Mesenchymal stem cell (in vitro differentiated cells and primary cell): ENCODE measurements at regions not wholly inside any gene's neighbourhood (a gene's known extent, or its start where the extent isn't known, plus 50 kb on each side); places are given as distances from the start of the nearest gene placed in this dataset.
"Not testable (repeated sequence)": the region's sequence is repeated elsewhere in the genome, so short reads cannot be mapped to it uniquely, and the experiment has no call there.

Source experiments
- DNase-seq: peaks from one replicate; pipeline ENCODE4 v3.0.0-alpha.2; 2013
- H2AFZ ChIP-seq: one replicate; pipeline ENCODE4 v1.6.1; 2013; ENCODE audit warnings: low read depth, mild to moderate bottlenecking, control low read depth, inconsistent platforms, low read length, moderate library complexity
- H2AK5ac ChIP-seq: 2 replicates; pipeline ENCODE4 v1.6.1; 2013; ENCODE audit warnings: low read length, moderate library complexity, mild to moderate bottlenecking, inconsistent platforms; ENCODE audit not compliant: severe bottlenecking
- H2BK120ac ChIP-seq: one replicate; pipeline ENCODE4 v1.6.1; 2013; ENCODE audit warnings: low read depth, mild to moderate bottlenecking, inconsistent platforms, low read length, moderate library complexity
- H2BK12ac ChIP-seq, 2 experiments: one replicate each; pipeline ENCODE4 v1.6.1; 2013; ENCODE audit warnings: inconsistent platforms in 2 of 2, low read length in 2 of 2, mild to moderate bottlenecking in 2 of 2, moderate library complexity in 2 of 2, control low read depth in 1 of 2
- H2BK15ac ChIP-seq: one replicate; pipeline ENCODE4 v1.6.1; 2013; ENCODE audit warnings: mild to moderate bottlenecking, low read depth, inconsistent platforms; ENCODE audit not compliant: poor library complexity, severe bottlenecking
- H2BK5ac ChIP-seq: 2 replicates; pipeline ENCODE4 v1.6.1; 2013; ENCODE audit warnings: low read depth, mild to moderate bottlenecking, low read length, control low read depth, inconsistent platforms; ENCODE audit not compliant: poor library complexity, severe bottlenecking
- H3K14ac ChIP-seq, 2 experiments: one replicate each; pipeline ENCODE4 v1.6.1; 2013; ENCODE audit warnings: inconsistent platforms in 2 of 2, low read length in 2 of 2, control low read depth in 1 of 2, mild to moderate bottlenecking in 1 of 2, moderate library complexity in 1 of 2
- H3K18ac ChIP-seq, 2 experiments: one replicate each; pipeline ENCODE4 v1.6.1; 2013; ENCODE audit warnings: inconsistent platforms in 2 of 2, low read length in 2 of 2, control low read depth in 1 of 2, low read depth in 1 of 2, mild to moderate bottlenecking in 1 of 2
- H3K23ac ChIP-seq, 2 experiments: one replicate each; pipeline ENCODE4 v1.6.1; 2013; ENCODE audit warnings: inconsistent platforms in 2 of 2, low read length in 2 of 2, mild to moderate bottlenecking in 2 of 2, moderate library complexity in 2 of 2, control low read depth in 1 of 2
- H3K27ac ChIP-seq: 2 replicates; pipeline ENCODE4 v1.5.1; 2013; ENCODE audit warnings: mild to moderate bottlenecking, moderate library complexity, low read length, control low read depth, inconsistent platforms; ENCODE audit not compliant: poor library complexity, severe bottlenecking
- H3K27me3 ChIP-seq, 2 experiments: 2 replicates each; pipeline versions ENCODE4 v1.6.1 to v1.7.0; 2013; ENCODE audit warnings: low read length in 2 of 2, mild to moderate bottlenecking in 2 of 2, moderate library complexity in 2 of 2, control low read depth in 1 of 2, inconsistent platforms in 1 of 2; ENCODE audit not compliant: control insufficient read depth in 1 of 2, insufficient read depth in 1 of 2
- H3K36me3 ChIP-seq, 2 experiments: 2 replicates each; pipeline versions ENCODE4 v1.6.1 to v1.7.0; 2013; ENCODE audit warnings: low read length in 2 of 2, control low read depth in 1 of 2, inconsistent platforms in 1 of 2, low read depth in 1 of 2, mild to moderate bottlenecking in 1 of 2; ENCODE audit not compliant: insufficient read depth in 2 of 2, control insufficient read depth in 1 of 2
- H3K4ac ChIP-seq, 2 experiments: one replicate each; pipeline ENCODE4 v1.6.1; 2013; ENCODE audit warnings: inconsistent platforms in 2 of 2, low read length in 2 of 2, mild to moderate bottlenecking in 2 of 2, moderate library complexity in 2 of 2, control low read depth in 1 of 2, low read depth in 1 of 2
- H3K4me1 ChIP-seq: 2 replicates; pipeline ENCODE4 v1.6.1; 2013; ENCODE audit warnings: low read depth, low read length, control low read depth; ENCODE audit not compliant: control insufficient read depth, insufficient read depth
- H3K4me2 ChIP-seq: 2 replicates; pipeline ENCODE4 v1.6.1; 2013; ENCODE audit warnings: low read length, mild to moderate bottlenecking, inconsistent platforms; ENCODE audit not compliant: poor library complexity, severe bottlenecking
- H3K4me3 ChIP-seq, 2 experiments: 2 replicates each; pipeline versions ENCODE4 v1.5.1 to v1.7.0; 2013; ENCODE audit warnings: low read length in 2 of 2, mild to moderate bottlenecking in 2 of 2, control low read depth in 1 of 2, low read depth in 1 of 2; ENCODE audit not compliant: insufficient read depth in 1 of 2
- H3K79me1 ChIP-seq: replicated peaks from 2 replicates; pipeline ENCODE4 v1.6.1; 2013; ENCODE audit warnings: mild to moderate bottlenecking, control low read depth, low read length, inconsistent platforms; ENCODE audit not compliant: poor library complexity, severe bottlenecking
- H3K9ac ChIP-seq: 2 replicates; pipeline ENCODE4 v1.7.0; 2013; ENCODE audit warnings: mild to moderate bottlenecking, low read length, moderate library complexity
- H3K9me3 ChIP-seq: 2 replicates; pipeline ENCODE4 v1.7.0; 2013; ENCODE audit warnings: mild to moderate bottlenecking, low read length; ENCODE audit not compliant: control insufficient read depth
- H4K8ac ChIP-seq: one replicate; pipeline ENCODE4 v1.6.1; 2013; ENCODE audit warnings: inconsistent platforms, mild to moderate bottlenecking, low read length, moderate library complexity
- H4K91ac ChIP-seq: one replicate; pipeline ENCODE4 v1.6.1; 2013; ENCODE audit warnings: mild to moderate bottlenecking, low read length, inconsistent platforms
- WGBS: methylation state at CpG from one replicate; pipeline ENCODE4 v1.1.7; 2013; ENCODE audit warnings: mixed read lengths; 5-methylcytosine and 5-hydroxymethylcytosine counted together

DNA sequence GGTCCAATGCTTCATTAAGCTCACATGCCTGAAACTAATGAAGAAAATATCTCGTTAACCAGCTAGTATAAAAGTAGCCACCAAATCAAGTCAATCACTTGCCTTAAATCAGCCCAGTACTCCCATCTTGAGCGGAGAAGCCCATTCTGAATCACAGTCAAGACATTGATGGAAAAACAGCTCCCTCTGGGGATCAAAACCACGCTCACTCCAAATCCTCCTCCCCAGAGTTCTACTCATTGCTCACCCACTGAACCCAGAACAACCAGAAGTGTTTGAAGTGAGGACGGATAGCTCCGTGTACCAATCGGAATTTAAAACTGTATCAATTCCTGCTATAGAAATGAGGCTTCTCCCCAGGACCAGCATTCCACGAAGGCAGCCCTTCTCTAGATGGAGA, 163.3 kb downstream of the UNC93B1 start:
- H2AK5ac ChIP-seq, H2BK120ac ChIP-seq, H3K4me3 ChIP-seq, H2BK5ac ChIP-seq, H3K9me3 ChIP-seq, DNase-seq, H2AFZ ChIP-seq, H3K36me3 ChIP-seq, H2BK12ac ChIP-seq, H3K4ac ChIP-seq, H3K27me3 ChIP-seq, H4K91ac ChIP-seq, H3K23ac ChIP-seq, H3K14ac ChIP-seq, H3K4me2 ChIP-seq, H3K4me1 ChIP-seq, H2BK15ac ChIP-seq, H3K18ac ChIP-seq, H4K8ac ChIP-seq, H3K79me1 ChIP-seq, H3K9ac ChIP-seq, H3K27ac ChIP-seq: not testable (repeated sequence)
- 28% methylated on average over 4 of the region's 7 CpGs for WGBS

DNA sequence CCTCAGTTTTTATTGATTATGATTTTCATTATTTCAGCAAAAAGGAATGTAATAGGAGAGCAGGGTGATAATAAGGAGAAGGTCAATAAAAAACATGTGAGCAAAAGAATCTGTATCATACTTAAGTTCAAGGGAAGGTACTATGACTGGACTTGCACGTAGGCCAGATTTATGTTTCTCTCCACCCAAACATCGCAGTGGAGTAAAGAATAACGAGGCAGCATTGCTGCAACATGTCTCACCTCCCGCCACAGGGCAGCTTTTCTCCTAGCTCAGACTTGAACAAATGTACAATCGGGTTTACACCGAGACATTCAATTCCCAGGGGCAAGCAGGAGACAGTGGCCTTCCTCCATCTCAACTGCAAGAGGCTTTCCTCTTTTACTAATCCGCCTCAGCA, 155.7 kb upstream of the ALDH3B2 start:
- not testable (repeated sequence) for H4K91ac ChIP-seq, H2BK5ac ChIP-seq, H2BK120ac ChIP-seq, H3K27me3 ChIP-seq, H3K23ac ChIP-seq, H3K4me1 ChIP-seq, DNase-seq, H2AK5ac ChIP-seq, H3K9me3 ChIP-seq, H3K4ac ChIP-seq, H3K4me2 ChIP-seq, H2BK15ac ChIP-seq, H2BK12ac ChIP-seq, H4K8ac ChIP-seq, H3K14ac ChIP-seq, H3K79me1 ChIP-seq, H3K36me3 ChIP-seq, H3K9ac ChIP-seq, H3K4me3 ChIP-seq, H3K27ac ChIP-seq, H3K18ac ChIP-seq, H2AFZ ChIP-seq
- WGBS = 80% methylated on average over 3 of the region's 7 CpGs

DNA sequence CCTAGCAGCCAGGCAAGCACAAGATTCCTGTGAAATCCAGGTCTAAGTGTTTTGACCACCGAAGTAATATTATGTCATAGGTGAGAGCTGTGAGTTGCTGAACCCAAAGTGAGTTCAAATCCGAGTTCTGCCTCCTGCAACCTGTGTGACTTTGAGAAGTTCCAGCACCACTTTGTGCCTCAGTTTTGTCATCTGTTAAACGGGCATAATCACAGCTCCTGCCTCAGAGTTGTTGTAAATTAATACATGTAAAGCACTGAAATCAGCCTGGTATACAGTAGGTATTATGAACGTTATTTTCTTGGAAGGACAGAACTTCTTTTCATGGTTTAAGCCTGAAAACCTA, 152.5 kb upstream of the ALDH3B2 start:
- not testable (repeated sequence) for H2BK120ac ChIP-seq, H2BK5ac ChIP-seq, DNase-seq, H3K9me3 ChIP-seq, H3K4me1 ChIP-seq, H2BK15ac ChIP-seq, H3K23ac ChIP-seq, H2AK5ac ChIP-seq, H3K79me1 ChIP-seq, H2AFZ ChIP-seq, H4K8ac ChIP-seq, H3K4ac ChIP-seq, H3K14ac ChIP-seq, H3K18ac ChIP-seq, H3K27ac ChIP-seq, H3K36me3 ChIP-seq, H3K4me2 ChIP-seq, H3K4me3 ChIP-seq, H4K91ac ChIP-seq, H2BK12ac ChIP-seq, H3K9ac ChIP-seq
- WGBS = 72% methylated on average over 4 of the region's 4 CpGs
- H3K27me3 ChIP-seq = peaks cover 6 to 15% of the 10 kb centered on the region in 2 experiments

DNA sequence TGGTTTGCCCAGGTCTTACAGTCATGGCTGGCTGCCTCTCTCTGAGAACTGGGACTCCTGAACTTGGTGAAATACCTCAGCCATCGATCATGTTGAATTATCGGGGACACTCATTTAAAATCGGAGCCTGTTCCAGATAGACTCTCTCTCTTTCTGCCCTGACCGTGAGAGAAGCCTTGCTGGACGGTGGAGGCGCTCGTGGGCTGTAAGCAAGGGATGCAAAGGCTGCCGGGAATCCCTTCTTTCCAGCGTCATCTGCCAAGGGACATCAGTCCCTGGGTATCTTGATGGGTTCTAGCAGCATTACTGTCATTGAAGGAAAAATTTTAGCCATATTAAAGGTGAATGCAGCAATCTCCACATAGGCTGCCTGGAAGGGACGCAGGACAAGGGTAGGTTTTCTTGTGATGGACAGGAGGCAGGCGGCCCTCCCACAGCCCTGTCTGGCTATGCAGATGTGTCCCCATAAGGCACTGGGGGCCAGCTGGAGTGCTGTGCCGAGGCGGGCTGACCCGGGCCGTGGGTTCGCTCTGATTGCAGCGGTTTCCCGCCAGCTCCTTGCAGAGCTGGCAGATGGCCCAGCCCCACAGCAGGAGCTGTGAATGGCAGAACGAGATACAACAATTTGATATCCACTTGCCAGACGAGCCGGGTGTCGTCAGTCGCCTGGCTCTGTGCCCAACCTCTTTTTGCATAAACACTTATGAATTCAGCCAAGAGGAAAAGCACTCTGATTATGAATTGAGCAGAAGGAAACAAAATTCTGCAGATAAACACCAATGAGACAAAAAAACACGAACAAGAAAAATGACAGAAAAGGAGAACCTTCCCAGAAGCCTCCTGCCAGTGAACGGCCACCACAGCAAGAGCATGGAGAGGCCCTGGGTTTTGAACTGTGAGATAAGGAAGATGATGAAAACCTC, 151.9 kb upstream of the ALDH3B2 start:
- not testable (repeated sequence) for H3K4me3 ChIP-seq, H3K27ac ChIP-seq, H2AK5ac ChIP-seq

More for the DNA sequence above, 151.9 kb upstream of the ALDH3B2 start:
- H3K4me2 ChIP-seq, H3K18ac ChIP-seq, H2BK120ac ChIP-seq, H3K9ac ChIP-seq, H4K8ac ChIP-seq, H2BK15ac ChIP-seq, H2BK5ac ChIP-seq, H3K79me1 ChIP-seq, H3K4ac ChIP-seq, H3K36me3 ChIP-seq, H3K9me3 ChIP-seq, H3K14ac ChIP-seq, H2BK12ac ChIP-seq, H3K4me1 ChIP-seq, H3K23ac ChIP-seq, H4K91ac ChIP-seq, H2AFZ ChIP-seq: not testable (repeated sequence)
- peak; percentile 3 for DNase-seq
- H3K27me3 ChIP-seq = peaks cover 6 to 15% of the 10 kb centered on the region in 2 experiments
- WGBS = 60% methylated on average over 18 of the region's 25 CpGs
